GM21723 (cell line): ENCODE measurements at regions not wholly inside any gene's neighbourhood (a gene's known extent, or its start where the extent isn't known, plus 50 kb on each side); places are given as distances from the start of the nearest gene placed in this dataset.
"Not testable (repeated sequence)": the region's sequence is repeated elsewhere in the genome, so short reads cannot be mapped to it uniquely, and the experiment has no call there.

ENCODE experiments used
- ATAC-seq: cut with Tn5 transposase; IDR thresholded peaks from one replicate; pipeline ENCODE4 v1.9.1; 2021; ENCODE audit warnings: mild to moderate bottlenecking, moderate library complexity; ENCODE audit not compliant: unreplicated experiment

- ATAC-seq, result no peak
Observed at GRCh38 chr7:13628239-13629001, 361.0 kb downstream of the ETV1 start.

GRCh38 chr7:13631207-13632049, 358.0 kb downstream of the ETV1 start:
- not testable (repeated sequence) for ATAC-seq

GRCh38 chr7:13633857-13634256, 355.6 kb downstream of the ETV1 start:
- ATAC-seq, result no peak

GRCh38 chr7:13639396-13639795, 350.1 kb downstream of the ETV1 start:
- no peak for ATAC-seq

- no peak for ATAC-seq
Observed at GRCh38 chr7:13641714-13642113, 347.8 kb downstream of the ETV1 start.

GRCh38 chr7:13651167-13651566, 338.3 kb downstream of the ETV1 start:
- ATAC-seq, result no peak

- no peak for ATAC-seq
Observed at GRCh38 chr7:13656330-13656729, 333.1 kb downstream of the ETV1 start.

- ATAC-seq, result no peak
Observed at GRCh38 chr7:13673290-13673689, 316.2 kb downstream of the ETV1 start.

GRCh38 chr7:13682626-13683025, 306.8 kb downstream of the ETV1 start:
- no peak for ATAC-seq

- no peak for ATAC-seq
Observed at GRCh38 chr7:13687500-13687899, 302.0 kb downstream of the ETV1 start.

- ATAC-seq, result no peak
Observed at GRCh38 chr7:13692548-13692947, 296.9 kb downstream of the ETV1 start.

GRCh38 chr7:13702251-13702650, 287.2 kb downstream of the ETV1 start:
- no peak for ATAC-seq

- no peak for ATAC-seq
Observed at GRCh38 chr7:13708670-13709069, 280.8 kb downstream of the ETV1 start.

GRCh38 chr7:13713092-13713491, 276.4 kb downstream of the ETV1 start:
- ATAC-seq, result no peak

- no peak for ATAC-seq
Observed at GRCh38 chr7:13715534-13715933, 273.9 kb downstream of the ETV1 start.

GRCh38 chr7:13717031-13717430, 272.4 kb downstream of the ETV1 start:
- ATAC-seq, result no peak

GRCh38 chr7:13724191-13724976, 265.1 kb downstream of the ETV1 start:
- ATAC-seq, result no peak

- no peak for ATAC-seq
Observed at GRCh38 chr7:13724977-13725566, 264.4 kb downstream of the ETV1 start.

GRCh38 chr7:13725591-13725990, 263.9 kb downstream of the ETV1 start:
- no peak for ATAC-seq

GRCh38 chr7:13727279-13727678, 262.2 kb downstream of the ETV1 start:
- ATAC-seq, result no peak

GRCh38 chr7:13727751-13728150, 261.7 kb downstream of the ETV1 start:
- no peak for ATAC-seq
